ENCODE measurements at regions not wholly inside any gene's neighbourhood (a gene's known extent, or its start where the extent isn't known, plus 50 kb on each side); places are given as distances from the start of the nearest gene placed in this dataset.

- TF ChIP-seq POLR2A (IDR thresholded peaks at IDR 0.05; ENCODE audit: low read length) = no peak
- TF ChIP-seq GATA1 (IDR thresholded peaks at IDR 0.05; ENCODE audit: low read depth, low read length) = no peak
Measured at GRCh38 chr10:6843481-6843881, 263.4 kb upstream of the PRKCQ start.

Data from erythroblast (primary cell).